Stomach smooth muscle (tissue), 2 donors: ENCODE measurements at regions not wholly inside any gene's neighbourhood (a gene's known extent, or its start where the extent isn't known, plus 50 kb on each side); places are given as distances from the start of the nearest gene placed in this dataset.

Experiments used
- H3K27ac ChIP-seq: one replicate; pipeline ENCODE4 v1.7.0; 2013; ENCODE audit warnings: mild to moderate bottlenecking, low read length, inconsistent platforms
- H3K27me3 ChIP-seq, 2 donors: one replicate each; pipeline ENCODE4 v1.7.0; 2013; ENCODE audit warnings: low read length in 2 of 2; ENCODE audit not compliant: insufficient read depth in 2 of 2, control insufficient read depth in 1 of 2
- H3K36me3 ChIP-seq, 2 donors: one replicate each; pipeline ENCODE4 v1.7.0; 2013; ENCODE audit warnings: low read length in 2 of 2; ENCODE audit not compliant: control insufficient read depth in 2 of 2, insufficient read depth in 2 of 2
- H3K4me1 ChIP-seq: one replicate; pipeline ENCODE4 v1.7.0; 2013; ENCODE audit warnings: low read length; ENCODE audit not compliant: control insufficient read depth, insufficient read depth
- H3K4me3 ChIP-seq, 2 donors: one replicate each; pipeline ENCODE4 v1.7.0; 2013; ENCODE audit warnings: low read length in 2 of 2
- H3K9ac ChIP-seq, 2 donors: one replicate each; pipeline ENCODE4 v1.7.0; 2013; ENCODE audit warnings: low read length in 2 of 2, mild to moderate bottlenecking in 1 of 2
- H3K9me3 ChIP-seq, 2 donors: one replicate each; pipeline ENCODE4 v1.7.0; 2013; ENCODE audit warnings: low read length in 2 of 2; ENCODE audit not compliant: control insufficient read depth in 2 of 2
- donor health status: healthy.
- donor health status: Pancreatic carcinoma.

DNA sequence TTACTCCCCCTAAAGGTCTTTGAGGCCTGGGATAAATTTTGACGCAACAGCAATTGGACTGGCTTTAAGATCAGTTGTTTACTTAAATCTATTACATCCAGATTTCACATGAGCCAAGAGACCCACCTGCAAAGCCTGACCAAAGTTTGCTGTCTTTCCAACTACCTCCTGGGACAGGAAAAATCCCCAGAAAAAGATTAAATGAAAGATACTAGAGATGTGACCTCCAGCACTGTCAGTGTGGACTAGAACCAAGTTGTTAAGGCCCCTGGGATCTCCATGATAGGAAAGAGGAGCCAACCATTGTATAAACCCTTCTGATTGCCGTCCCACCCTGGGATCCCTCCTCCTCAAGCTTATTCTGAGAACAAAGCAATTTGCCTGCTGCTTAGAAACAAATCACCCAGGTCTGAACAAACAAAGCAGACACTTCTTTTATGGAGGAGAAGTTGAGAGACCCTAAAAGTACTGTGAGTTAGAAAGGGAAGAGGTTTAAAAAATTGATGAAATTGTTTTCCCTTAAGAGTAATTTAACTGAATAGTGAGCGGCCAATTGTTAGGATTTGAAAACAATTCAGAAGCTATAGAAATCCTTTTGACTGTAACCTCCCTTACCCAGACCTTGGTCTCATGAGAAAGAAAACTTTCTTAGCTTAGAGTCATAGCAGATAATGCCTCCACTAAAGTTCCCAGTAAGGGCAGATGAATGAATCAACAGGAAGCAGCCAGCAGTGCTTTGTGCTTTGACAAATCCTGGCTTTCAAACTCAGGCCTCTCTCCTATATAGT lies 255.2 kb downstream of the TMEM167A start:
- H3K4me3 ChIP-seq, result no peak overlapping the region
- no peaks in the 10 kb centered on the region for H3K27me3 ChIP-seq
- no peaks in the 10 kb centered on the region for H3K9me3 ChIP-seq
- no peak overlapping the region for H3K9ac ChIP-seq
- H3K27ac ChIP-seq, result no peak overlapping the region
- no peaks in the 10 kb centered on the region for H3K4me1 ChIP-seq
- no peaks in the 10 kb centered on the region for H3K36me3 ChIP-seq

DNA sequence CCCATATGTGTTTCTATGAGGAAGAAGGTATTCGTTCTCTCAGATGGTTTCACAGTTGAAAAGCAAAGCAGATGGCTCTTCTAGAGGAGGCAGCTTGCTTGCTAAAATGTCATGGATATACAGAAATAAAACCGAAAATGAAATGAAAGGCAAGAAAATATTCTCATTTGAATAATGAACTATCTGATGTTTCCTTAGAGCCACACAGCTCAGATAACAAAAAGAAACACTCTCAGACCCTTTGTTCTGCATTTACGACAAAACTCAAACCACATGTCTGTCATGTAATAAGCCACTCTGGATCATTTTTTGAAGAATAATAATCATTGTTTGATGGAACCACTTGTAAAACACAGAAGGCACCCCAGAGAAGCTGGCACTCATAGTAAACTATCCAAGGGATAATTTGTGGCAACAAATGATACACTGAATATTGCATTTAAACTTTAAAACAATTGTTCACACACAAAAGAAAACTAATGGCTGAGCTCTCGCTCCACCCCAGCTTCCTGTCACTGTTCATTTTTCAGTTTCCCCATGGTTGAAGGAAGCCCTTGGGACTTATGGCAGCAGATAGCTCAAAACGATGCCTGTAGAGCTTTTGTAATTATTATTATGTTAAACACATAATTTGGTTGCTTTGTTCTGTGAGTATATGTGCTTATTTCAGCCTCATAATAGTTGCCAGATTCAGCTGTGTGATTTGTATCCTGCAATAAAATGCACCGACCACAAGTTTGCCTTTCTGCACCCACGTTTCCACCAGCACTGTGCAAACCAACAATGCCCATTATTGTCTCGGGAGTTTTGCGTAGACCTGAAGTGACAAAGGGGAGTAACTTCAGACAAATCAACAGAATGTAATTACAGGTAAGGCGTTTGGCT lies 256.0 kb downstream of the TMEM167A start:
- no peaks in the 10 kb centered on the region for H3K4me1 ChIP-seq
- no peaks in the 10 kb centered on the region for H3K9me3 ChIP-seq
- no peak overlapping the region for H3K9ac ChIP-seq
- H3K4me3 ChIP-seq, result no peak overlapping the region
- H3K36me3 ChIP-seq, result no peaks in the 10 kb centered on the region
- no peak overlapping the region for H3K27ac ChIP-seq
- no peaks in the 10 kb centered on the region for H3K27me3 ChIP-seq

DNA sequence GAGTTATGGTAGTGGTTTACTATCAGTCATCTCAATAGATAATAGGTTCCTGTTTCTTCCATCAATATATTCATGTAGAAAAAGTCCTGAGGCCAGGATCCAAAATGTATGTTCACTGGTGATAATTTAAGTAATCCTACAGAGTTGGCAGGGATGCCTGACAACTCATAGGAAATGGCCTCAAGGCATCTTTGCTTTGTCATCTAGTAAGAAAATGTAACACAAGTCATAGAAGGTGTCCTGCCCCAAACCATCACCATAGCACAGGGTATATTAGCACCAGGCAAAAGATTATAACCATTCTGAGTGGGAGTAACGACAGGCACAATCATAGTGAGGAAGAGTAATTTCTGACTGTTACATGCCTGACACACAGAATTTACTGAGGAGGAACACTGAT lies 257.0 kb downstream of the TMEM167A start:
- H3K4me1 ChIP-seq, result no peaks in the 10 kb centered on the region
- H3K27ac ChIP-seq, result no peak overlapping the region
- no peak overlapping the region for H3K4me3 ChIP-seq
- H3K36me3 ChIP-seq, result no peaks in the 10 kb centered on the region
- no peak overlapping the region for H3K9ac ChIP-seq
- no peaks in the 10 kb centered on the region for H3K9me3 ChIP-seq
- H3K27me3 ChIP-seq, result no peaks in the 10 kb centered on the region

DNA sequence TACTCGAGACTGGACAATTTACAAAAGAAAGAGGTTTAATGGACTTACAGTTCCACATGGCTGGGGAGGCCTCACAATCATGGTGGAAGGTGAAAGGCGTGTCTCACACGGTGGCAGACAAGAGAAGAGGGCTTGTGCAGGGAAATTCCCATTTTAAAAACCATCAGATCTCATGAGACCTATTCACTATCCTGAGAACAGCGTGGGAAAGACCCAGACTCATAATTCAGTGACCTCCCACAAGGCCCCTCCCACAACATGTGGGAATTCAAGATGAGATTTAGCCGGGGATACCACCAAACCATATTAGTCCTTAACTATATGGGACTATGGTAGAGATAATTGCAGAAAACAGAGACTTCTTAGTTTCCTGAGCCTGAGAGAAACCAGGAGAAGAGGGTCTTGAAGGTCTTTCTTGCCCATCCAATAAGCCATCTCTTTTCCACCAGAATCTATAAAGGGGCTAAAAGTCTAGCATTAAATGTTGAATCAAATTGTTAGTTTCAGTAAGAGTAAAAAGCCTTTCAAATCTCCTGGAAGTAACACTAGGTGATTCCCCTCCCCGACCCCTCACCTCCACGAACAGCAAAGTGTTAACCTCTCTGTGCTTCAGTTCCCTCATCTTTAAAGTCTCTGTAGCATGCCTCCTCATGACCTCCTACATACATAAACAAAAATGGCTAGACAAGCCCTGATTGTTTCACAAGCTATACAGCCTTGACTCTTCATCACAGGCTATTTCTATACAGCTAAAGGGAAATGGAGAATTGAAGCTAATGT lies 259.1 kb downstream of the TMEM167A start:
- H3K9me3 ChIP-seq, result no peaks in the 10 kb centered on the region

GRCh38 chr5:82816926-82817325 lies 260.3 kb downstream of the TMEM167A start:
- H3K9me3 ChIP-seq, result no peaks in the 10 kb centered on the region
- H3K4me1 ChIP-seq, result no peaks in the 10 kb centered on the region
- no peak overlapping the region for H3K4me3 ChIP-seq
- H3K36me3 ChIP-seq, result no peaks in the 10 kb centered on the region
- no peaks in the 10 kb centered on the region for H3K27me3 ChIP-seq
- H3K9ac ChIP-seq, result no peak overlapping the region
- no peak overlapping the region for H3K27ac ChIP-seq

More for the DNA sequence above, 259.1 kb downstream of the TMEM167A start:
- no peaks in the 10 kb centered on the region for H3K36me3 ChIP-seq
- no peak overlapping the region for H3K4me3 ChIP-seq
- no peak overlapping the region for H3K9ac ChIP-seq
- no peaks in the 10 kb centered on the region for H3K27me3 ChIP-seq
- no peak overlapping the region for H3K27ac ChIP-seq
- H3K4me1 ChIP-seq, result no peaks in the 10 kb centered on the region

DNA sequence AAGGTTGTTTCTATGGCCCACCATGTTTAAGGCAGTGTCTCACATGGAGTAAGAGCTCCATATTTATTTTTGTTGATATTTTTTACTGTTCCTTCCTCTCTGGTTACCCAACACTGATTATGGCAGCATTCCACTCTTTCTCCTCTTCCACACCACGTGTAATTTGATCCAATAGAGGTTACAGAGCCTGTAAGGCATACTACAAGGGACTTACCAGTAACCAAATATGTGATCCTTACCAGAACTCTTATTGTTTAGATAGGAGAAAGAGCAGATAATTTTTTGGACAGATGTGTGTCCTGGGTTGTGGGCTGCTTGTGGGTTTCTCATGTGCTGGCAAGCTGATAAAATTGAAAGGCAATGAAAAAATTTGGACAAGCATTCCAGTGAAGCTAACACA lies 261.3 kb downstream of the TMEM167A start:
- Histone ChIP-seq H3K36me3 (no peaks in the 10 kb centered on the region), H3K4me1 (no peaks in the 10 kb centered on the region), H3K9me3 (no peaks in the 10 kb centered on the region), H3K9ac (no peak overlapping the region), H3K27ac (no peak overlapping the region), H3K4me3 (no peak overlapping the region), H3K27me3 (no peaks in the 10 kb centered on the region)

DNA sequence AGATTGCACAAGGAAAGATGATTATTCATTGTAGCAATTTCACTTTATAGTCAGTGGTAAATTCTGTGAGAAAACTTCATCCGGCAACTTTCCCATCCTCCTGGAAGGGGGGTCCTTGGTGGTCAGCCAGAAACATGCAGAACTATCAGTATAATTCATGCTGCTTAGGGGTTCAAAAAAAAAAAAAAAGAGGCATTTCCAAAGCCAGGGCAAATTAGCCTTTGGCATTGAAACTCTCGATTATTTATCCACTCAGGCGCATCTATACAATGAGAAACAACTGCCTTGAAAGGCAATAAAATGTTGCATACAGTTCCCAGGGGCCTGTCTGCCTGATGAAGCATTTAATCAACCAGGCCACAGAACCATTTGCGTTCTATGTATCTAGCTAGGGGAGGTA lies 263.3 kb downstream of the TMEM167A start:
- H3K36me3 ChIP-seq, result no peaks in the 10 kb centered on the region
- no peaks in the 10 kb centered on the region for H3K27me3 ChIP-seq
- no peaks in the 10 kb centered on the region for H3K4me1 ChIP-seq
- H3K9me3 ChIP-seq, result no peaks in the 10 kb centered on the region
- no peak overlapping the region for H3K4me3 ChIP-seq
- no peak overlapping the region for H3K27ac ChIP-seq
- H3K9ac ChIP-seq, result no peak overlapping the region

- H3K27ac ChIP-seq, result no peak overlapping the region
- H3K4me3 ChIP-seq, result no peak overlapping the region
- no peaks in the 10 kb centered on the region for H3K4me1 ChIP-seq
- H3K9me3 ChIP-seq, result no peaks in the 10 kb centered on the region
- H3K9ac ChIP-seq, result no peak overlapping the region
- no peaks in the 10 kb centered on the region for H3K36me3 ChIP-seq
- H3K27me3 ChIP-seq, result no peaks in the 10 kb centered on the region
Observed at GRCh38 chr5:82812575-82812974, 264.6 kb downstream of the TMEM167A start.

- H3K4me3 ChIP-seq, result no peak overlapping the region
- no peaks in the 10 kb centered on the region for H3K9me3 ChIP-seq
- no peak overlapping the region for H3K27ac ChIP-seq
- H3K36me3 ChIP-seq, result no peaks in the 10 kb centered on the region
- no peaks in the 10 kb centered on the region for H3K4me1 ChIP-seq
- no peak overlapping the region for H3K9ac ChIP-seq
- no peaks in the 10 kb centered on the region for H3K27me3 ChIP-seq
Observed at GRCh38 chr5:82811490-82811889, 265.7 kb downstream of the TMEM167A start.

GRCh38 chr5:82809420-82810143 lies 267.6 kb downstream of the TMEM167A start:
- Histone ChIP-seq H3K9me3 (no peaks in the 10 kb centered on the region), H3K27ac (no peak overlapping the region), H3K36me3 (no peaks in the 10 kb centered on the region), H3K4me3 (no peak overlapping the region), H3K4me1 (no peaks in the 10 kb centered on the region), H3K9ac (no peak overlapping the region), H3K27me3 (no peaks in the 10 kb centered on the region)
